Cardiac muscle cell (in vitro differentiated cells and primary cell): ENCODE measurements at regions not wholly inside any gene's neighbourhood (a gene's known extent, or its start where the extent isn't known, plus 50 kb on each side); places are given as distances from the start of the nearest gene placed in this dataset.

ENCODE experiments used
- DNase-seq, 2 donors: peaks; one replicate each; pipeline versions ENCODE4 v3.0.0 to v3.0.0-alpha.2; 2010 to 2017; ENCODE audit warnings: low read depth in 1 of 2, low spot score in 1 of 2
- H3K27ac ChIP-seq: fragments of 200-600 bp; sonication (generic); 2 replicates; pipeline ENCODE4 v1.5.1; 2016
- H3K27me3 ChIP-seq: fragments of 200-600 bp; sonication (generic); 2 replicates; pipeline ENCODE4 v1.6.0; 2016; ENCODE audit warnings: control low read depth
- H3K36me3 ChIP-seq: fragments of 200-600 bp; sonication (generic); 2 replicates; pipeline ENCODE4 v1.5.1; 2016; ENCODE audit warnings: control low read depth
- H3K4me1 ChIP-seq: fragments of 200-600 bp; sonication (generic); 2 replicates; pipeline ENCODE4 v1.8.1; 2017; ENCODE audit warnings: low read depth, mild to moderate bottlenecking, mixed run types
- H3K4me3 ChIP-seq: fragments of 200-600 bp; sonication (generic); 2 replicates; pipeline ENCODE4 v1.5.1; 2016; ENCODE audit warnings: mild to moderate bottlenecking
- H3K9me3 ChIP-seq: fragments of 200-600 bp; sonication (generic); 2 replicates; pipeline ENCODE4 v1.5.1; 2017; ENCODE audit warnings: low read depth, mild to moderate bottlenecking, control low read depth
- CTCF ChIP-seq: IDR thresholded peaks from 2 replicates; pipeline ENCODE4 v1.5.1; 2012; ENCODE audit warnings: low read depth, mild to moderate bottlenecking, low read length

- Histone ChIP-seq H3K4me3 (no peak overlapping the region), H3K27me3 (no peaks in the 10 kb centered on the region), H3K27ac (no peak overlapping the region), H3K4me1 (no peaks in the 10 kb centered on the region), H3K9me3 (no peaks in the 10 kb centered on the region), H3K36me3 (no peaks in the 10 kb centered on the region)
- DNase-seq = peak in 1 of 2 donors; percentile 14
- TF ChIP-seq CTCF = no peak
Observed at GRCh38 chr10:4174197-4174596, 389.2 kb upstream of the KLF6 start.

GRCh38 chr10:4170633-4171314 lies 385.8 kb upstream of the KLF6 start:
- no peak for DNase-seq
- no peak for TF ChIP-seq CTCF
- Histone ChIP-seq H3K4me1 (no peaks in the 10 kb centered on the region), H3K27me3 (no peaks in the 10 kb centered on the region), H3K9me3 (no peaks in the 10 kb centered on the region), H3K27ac (no peak overlapping the region), H3K4me3 (no peak overlapping the region), H3K36me3 (no peaks in the 10 kb centered on the region)

GRCh38 chr10:4170181-4170580 lies 385.2 kb upstream of the KLF6 start:
- H3K27ac ChIP-seq = no peak overlapping the region

GRCh38 chr10:4169448-4169847 lies 384.4 kb upstream of the KLF6 start:
- no peak for TF ChIP-seq CTCF
- Histone ChIP-seq H3K27me3 (no peaks in the 10 kb centered on the region), H3K9me3 (no peaks in the 10 kb centered on the region), H3K4me1 (no peaks in the 10 kb centered on the region), H3K27ac (no peak overlapping the region), H3K4me3 (no peak overlapping the region), H3K36me3 (no peaks in the 10 kb centered on the region)
- DNase-seq = no peak

More at GRCh38 chr10:4170181-4170580, 385.2 kb upstream of the KLF6 start:
- Histone ChIP-seq H3K9me3 (no peaks in the 10 kb centered on the region), H3K4me3 (no peak overlapping the region), H3K36me3 (no peaks in the 10 kb centered on the region), H3K27me3 (no peaks in the 10 kb centered on the region), H3K4me1 (no peaks in the 10 kb centered on the region)
- DNase-seq = no peak
- TF ChIP-seq CTCF = no peak

- DNase-seq = no peak
- Histone ChIP-seq H3K4me1 (no peaks in the 10 kb centered on the region), H3K4me3 (no peak overlapping the region), H3K27ac (no peak overlapping the region), H3K9me3 (no peaks in the 10 kb centered on the region), H3K27me3 (no peaks in the 10 kb centered on the region), H3K36me3 (no peaks in the 10 kb centered on the region)
- TF ChIP-seq CTCF = no peak
Observed at GRCh38 chr10:4167216-4167615, 382.2 kb upstream of the KLF6 start.
